Activated CD8-positive, alpha-beta T cell treated with anti-CD3 and anti-CD28 coated beads for 36 hours (primary cell): ENCODE measurements at regions not wholly inside any gene's neighbourhood (a gene's known extent, or its start where the extent isn't known, plus 50 kb on each side); places are given as distances from the start of the nearest gene placed in this dataset.
"Not testable (repeated sequence)": the region's sequence is repeated elsewhere in the genome, so short reads cannot be mapped to it uniquely, and the experiment has no call there.

Experiments used
- ATAC-seq: fragments of 200-7000 bp; cut with Tn5 transposase; one replicate; pipeline ENCODE4 v1.10.0; 2021; ENCODE audit warnings: mild to moderate bottlenecking, moderate library complexity
- CTCF ChIA-PET: fragments of 350-600 bp; sonication (Branson Sonifier 250); formaldehyde crosslinking; loops from one replicate; lab custom pipeline; 2021; ENCODE audit warnings: antibody characterized with exemption; lab: Charles Lee
- POLR2A ChIA-PET: fragments of 350-600 bp; sonication (Branson Sonifier 250); formaldehyde crosslinking; loops from one replicate; lab custom pipeline; 2021; ENCODE audit warnings: antibody characterized with exemption; lab: Charles Lee
- DNase-seq: peaks from one replicate; pipeline ENCODE4 v3.0.0-alpha.2; 2020
- H3K27ac Mint-ChIP-seq: one replicate; pipeline ENCODE4 v1.8.0; 2021; ENCODE audit warnings: mild to moderate bottlenecking, mixed read lengths
- H3K27me3 Mint-ChIP-seq: one replicate; pipeline ENCODE4 v1.8.0; 2021; ENCODE audit warnings: mixed read lengths
- H3K36me3 Mint-ChIP-seq: one replicate; pipeline ENCODE4 v1.8.0; 2021; ENCODE audit warnings: low read depth, mixed read lengths
- H3K4me1 Mint-ChIP-seq: one replicate; pipeline ENCODE4 v1.8.0; 2021; ENCODE audit warnings: low read depth, mixed read lengths
- H3K4me3 Mint-ChIP-seq: one replicate; pipeline ENCODE4 v1.8.0; 2021; ENCODE audit warnings: mild to moderate bottlenecking, moderate library complexity, mixed read lengths
- H3K9me3 Mint-ChIP-seq: one replicate; pipeline ENCODE4 v1.8.0; 2021; ENCODE audit warnings: mixed read lengths
- intact Hi-C: fragments of 100-400 bp; cut with micrococcal nuclease; formaldehyde crosslinking; loops from one replicate; pipeline ENCODE4 v1.10.0; 2022
- TF ChIP-seq, protein P1 (sequence below): fragments of 200-600 bp; IDR thresholded peaks from one replicate; pipeline ENCODE4 v1.8.0; 2022; ENCODE audit warnings: antibody characterized with exemption, mild to moderate bottlenecking

DNA sequence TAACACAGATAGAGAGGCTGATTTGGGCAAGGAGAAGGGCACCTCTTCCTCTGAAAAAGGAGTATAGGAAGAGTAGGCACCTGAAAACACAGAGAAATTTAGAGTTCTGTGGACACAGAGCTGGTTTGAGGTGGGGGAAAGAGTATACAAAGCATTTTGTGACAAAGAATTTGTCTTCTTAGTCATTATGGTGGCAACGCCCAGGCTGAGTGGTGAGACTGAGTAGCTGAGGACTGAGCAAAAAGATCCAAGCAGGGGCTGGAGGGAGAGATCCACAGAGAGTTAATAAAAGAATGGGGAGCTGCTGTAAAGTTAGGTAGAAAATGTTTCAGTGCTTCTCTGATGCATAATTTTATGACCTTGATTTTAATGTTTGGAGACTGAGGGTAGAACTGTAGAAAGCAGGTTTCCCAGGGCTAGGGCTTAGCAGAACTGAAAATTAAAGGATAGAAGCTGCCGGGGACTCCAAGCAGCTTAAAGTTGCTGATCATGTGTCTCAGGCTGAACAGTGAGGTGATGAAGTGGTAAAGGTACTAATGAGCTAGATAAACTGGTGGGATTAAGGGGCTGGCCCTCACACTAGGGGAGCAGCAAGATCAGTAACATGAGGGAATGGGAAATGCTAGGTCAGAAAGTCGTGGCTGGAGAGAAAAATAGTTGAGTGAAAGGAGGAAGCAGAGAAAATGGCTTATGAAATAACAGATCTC, 118.9 kb downstream of the CEP44 start:
- no peak for ATAC-seq
- peaks cover 2% of the 10 kb centered on the region for H3K36me3 Mint-ChIP-seq

DNA sequence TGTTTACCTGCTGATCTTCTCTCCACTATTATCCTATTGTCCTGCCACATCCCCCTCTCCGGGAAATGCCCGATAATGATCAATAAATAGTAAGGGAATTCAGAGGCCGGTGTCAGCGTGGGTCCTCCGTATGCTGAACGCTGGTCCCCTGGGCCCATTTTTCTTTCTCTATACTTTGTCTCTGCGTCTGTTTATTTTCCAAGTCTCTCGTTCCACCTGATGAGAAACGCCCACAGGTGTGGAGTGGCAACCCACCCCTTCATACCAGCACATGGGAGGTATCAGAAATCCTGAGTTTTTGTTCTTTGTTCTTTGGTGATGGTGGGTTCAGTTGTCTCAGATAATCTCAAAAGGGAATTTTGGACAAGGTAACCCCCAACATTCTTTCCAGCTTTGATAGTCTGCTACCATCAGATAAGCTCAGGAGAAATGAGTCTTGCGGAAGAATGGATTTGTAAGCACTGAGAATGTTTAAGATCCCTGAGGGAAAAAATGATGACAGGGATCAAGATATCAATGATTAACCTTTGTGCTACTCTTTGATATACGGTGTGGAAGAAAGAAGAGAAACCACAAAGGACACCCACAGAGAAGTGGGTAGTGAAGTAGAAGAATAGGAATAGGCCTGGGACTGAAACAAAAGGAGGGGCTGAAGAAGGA, 117.9 kb downstream of the CEP44 start:
- ATAC-seq (no peak), DNase-seq (no peak)
- Mint-ChIP-seq H3K27me3 (no peaks in the 10 kb centered on the region), H3K27ac (no peak overlapping the region), H3K4me1 (peaks cover 3% of the 10 kb centered on the region), H3K9me3 (no peaks in the 10 kb centered on the region), H3K4me3 (no peak overlapping the region), H3K36me3 (peaks cover 2% of the 10 kb centered on the region)
- TF ChIP-seq, protein P1, sequence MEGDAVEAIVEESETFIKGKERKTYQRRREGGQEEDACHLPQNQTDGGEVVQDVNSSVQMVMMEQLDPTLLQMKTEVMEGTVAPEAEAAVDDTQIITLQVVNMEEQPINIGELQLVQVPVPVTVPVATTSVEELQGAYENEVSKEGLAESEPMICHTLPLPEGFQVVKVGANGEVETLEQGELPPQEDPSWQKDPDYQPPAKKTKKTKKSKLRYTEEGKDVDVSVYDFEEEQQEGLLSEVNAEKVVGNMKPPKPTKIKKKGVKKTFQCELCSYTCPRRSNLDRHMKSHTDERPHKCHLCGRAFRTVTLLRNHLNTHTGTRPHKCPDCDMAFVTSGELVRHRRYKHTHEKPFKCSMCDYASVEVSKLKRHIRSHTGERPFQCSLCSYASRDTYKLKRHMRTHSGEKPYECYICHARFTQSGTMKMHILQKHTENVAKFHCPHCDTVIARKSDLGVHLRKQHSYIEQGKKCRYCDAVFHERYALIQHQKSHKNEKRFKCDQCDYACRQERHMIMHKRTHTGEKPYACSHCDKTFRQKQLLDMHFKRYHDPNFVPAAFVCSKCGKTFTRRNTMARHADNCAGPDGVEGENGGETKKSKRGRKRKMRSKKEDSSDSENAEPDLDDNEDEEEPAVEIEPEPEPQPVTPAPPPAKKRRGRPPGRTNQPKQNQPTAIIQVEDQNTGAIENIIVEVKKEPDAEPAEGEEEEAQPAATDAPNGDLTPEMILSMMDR = no peak
- ChIA-PET CTCF (no interaction called here), POLR2A (no interaction called here)
- intact Hi-C loops = no loop called here

More for the DNA sequence above, 118.9 kb downstream of the CEP44 start:
- TF ChIP-seq, protein P1 = no peak
- no peak overlapping the region for H3K27ac Mint-ChIP-seq
- no peak for DNase-seq
- ChIA-PET POLR2A (interaction anchor here (1.0 kb wide), 1 partner anchor 120 kb away, joined by 3 read pairs; the partner anchor contains the start of gene HPGD), CTCF (no interaction called here)
- peaks cover 3% of the 10 kb centered on the region for H3K4me1 Mint-ChIP-seq
- H3K4me3 Mint-ChIP-seq = no peak overlapping the region
- H3K9me3 Mint-ChIP-seq = no peaks in the 10 kb centered on the region
- intact Hi-C loops = no loop called here
- no peaks in the 10 kb centered on the region for H3K27me3 Mint-ChIP-seq

DNA sequence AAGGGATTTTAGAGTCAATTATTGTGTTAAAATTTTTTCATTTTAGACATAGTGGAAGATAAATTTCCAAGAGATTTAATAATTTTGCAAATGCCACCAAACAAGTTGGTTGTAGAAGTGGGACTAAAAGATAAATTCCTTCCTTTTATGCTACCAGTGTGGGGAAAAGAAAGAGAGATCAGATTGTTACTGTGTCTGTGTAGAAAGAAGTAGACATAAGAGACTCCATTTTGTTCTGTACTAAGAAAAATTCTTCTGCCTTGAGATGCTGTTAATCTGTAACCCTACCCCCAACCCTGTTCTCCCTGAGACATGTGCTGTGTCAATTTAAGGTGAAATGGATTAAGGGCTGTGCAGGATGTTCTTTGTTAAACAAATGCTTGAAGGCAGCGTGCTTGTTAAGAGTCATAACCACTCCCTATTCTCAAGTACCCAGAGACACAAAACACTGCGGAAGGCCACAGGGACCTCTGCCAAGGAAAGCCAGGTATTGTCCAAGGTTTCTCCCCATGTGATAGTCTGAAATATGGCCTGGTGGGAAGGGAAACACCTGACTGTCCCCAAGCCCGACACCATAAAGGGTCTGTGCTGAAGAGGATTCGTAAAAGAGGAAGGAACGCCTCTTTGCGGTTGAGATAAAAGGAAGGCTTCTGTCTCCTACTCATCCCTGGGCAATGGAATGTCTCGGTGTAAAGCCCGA, 117.0 kb downstream of the CEP44 start:
- H3K27ac Mint-ChIP-seq, H3K4me1 Mint-ChIP-seq, ATAC-seq, intact Hi-C loops, POLR2A ChIA-PET, CTCF ChIA-PET, H3K27me3 Mint-ChIP-seq, DNase-seq, H3K4me3 Mint-ChIP-seq, H3K36me3 Mint-ChIP-seq, H3K9me3 Mint-ChIP-seq: not testable (repeated sequence)

DNA sequence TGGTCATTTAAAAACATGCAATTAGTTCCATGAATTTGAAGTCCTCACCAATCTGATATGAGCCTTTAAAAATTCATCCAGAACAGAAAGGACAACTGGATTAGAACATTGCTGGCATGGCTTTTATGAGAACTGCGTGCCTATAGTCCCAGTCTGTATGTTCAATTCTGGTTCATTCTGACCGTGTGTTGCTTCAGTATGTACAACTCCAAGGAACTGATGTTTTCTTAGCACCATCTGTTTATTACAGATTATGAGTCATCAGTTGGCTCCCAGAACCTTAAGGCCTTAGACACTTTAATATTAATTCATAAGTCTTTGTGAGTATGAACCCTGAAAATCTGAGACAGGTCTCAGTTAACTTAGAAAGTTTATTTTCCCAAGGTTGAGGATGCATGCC, 115.0 kb downstream of the CEP44 start:
- ATAC-seq (no peak), DNase-seq (no peak)
- CTCF ChIA-PET = no interaction called here
- Mint-ChIP-seq H3K27me3 (no peaks in the 10 kb centered on the region), H3K36me3 (peaks cover 2% of the 10 kb centered on the region), H3K9me3 (no peaks in the 10 kb centered on the region), H3K4me1 (peaks cover 6% of the 10 kb centered on the region), H3K27ac (no peak overlapping the region), H3K4me3 (no peak overlapping the region)
- POLR2A ChIA-PET = no interaction called here
- intact Hi-C loops = no loop called here
- TF ChIP-seq, protein P1 = no peak

DNA sequence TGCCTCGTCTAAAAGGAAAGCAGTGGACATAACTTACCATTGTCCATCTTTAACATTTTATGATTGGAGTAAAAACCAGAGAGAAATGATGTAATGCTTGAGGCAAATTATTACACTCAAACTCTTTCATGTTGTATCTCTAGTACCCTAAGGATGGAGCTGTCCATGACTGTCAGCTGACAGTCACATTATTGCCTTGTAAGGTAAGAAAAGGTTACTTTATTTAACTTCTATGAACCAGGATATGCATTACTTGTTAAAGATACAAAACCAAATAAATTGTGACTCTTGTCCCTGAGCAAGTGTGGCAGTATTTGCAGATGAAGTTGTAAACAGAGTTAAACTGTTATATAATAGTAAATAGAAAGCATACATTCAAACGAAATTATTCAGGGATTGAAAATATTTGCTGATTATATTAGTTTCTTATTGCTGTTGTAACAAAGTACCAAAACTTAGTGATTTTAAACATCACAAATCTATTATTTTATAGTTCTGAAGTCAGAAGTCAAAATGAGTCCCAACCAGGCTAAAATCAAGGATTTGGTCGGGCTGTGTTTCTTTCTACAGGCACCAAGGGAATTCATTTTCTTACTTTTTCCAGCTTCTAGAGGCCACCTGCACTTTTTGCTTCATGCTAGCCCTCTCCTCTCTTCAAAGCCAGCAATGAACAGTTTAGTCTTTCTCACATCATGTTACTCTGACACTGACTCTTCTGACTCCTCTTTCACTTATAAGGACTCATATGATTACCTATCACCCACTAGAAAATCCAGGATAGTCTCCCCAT, 113.8 kb downstream of the CEP44 start:
- TF ChIP-seq, protein P1 = no peak
- no peak for ATAC-seq
- Mint-ChIP-seq H3K9me3 (no peaks in the 10 kb centered on the region), H3K36me3 (peaks cover 2% of the 10 kb centered on the region), H3K4me3 (no peak overlapping the region), H3K4me1 (peaks cover 6% of the 10 kb centered on the region), H3K27me3 (no peaks in the 10 kb centered on the region), H3K27ac (no peak overlapping the region)
- CTCF ChIA-PET = interaction anchor here (0.6 to 0.9 kb wide), 2 partner anchors 21 to 124 kb away, joined by 3 to 4 read pairs; no protein-coding TSS in a partner anchor
- DNase-seq = no peak
- POLR2A ChIA-PET = no interaction called here
- intact Hi-C loops = no loop called here
